OCI-LY3 (cell line): ENCODE measurements at regions not wholly inside any gene's neighbourhood (a gene's known extent, or its start where the extent isn't known, plus 50 kb on each side); places are given as distances from the start of the nearest gene placed in this dataset.

ENCODE experiments used
- EZH2phosphoT487 ChIP-seq: fragments of 200-600 bp; shearing (Covaris generic); IDR thresholded peaks from 2 replicates; pipeline ENCODE4 v1.6.1; 2018; ENCODE audit warnings: antibody characterized with exemption, mixed run types, low read depth
- TF ChIP-seq, protein P1 (sequence below): fragments of 200-600, 300-600 bp; sonication (generic); IDR thresholded peaks from 2 replicates; pipeline ENCODE4 v1.5.1; 2014; ENCODE audit warnings: antibody characterized with exemption, low read length, low read depth

DNA sequence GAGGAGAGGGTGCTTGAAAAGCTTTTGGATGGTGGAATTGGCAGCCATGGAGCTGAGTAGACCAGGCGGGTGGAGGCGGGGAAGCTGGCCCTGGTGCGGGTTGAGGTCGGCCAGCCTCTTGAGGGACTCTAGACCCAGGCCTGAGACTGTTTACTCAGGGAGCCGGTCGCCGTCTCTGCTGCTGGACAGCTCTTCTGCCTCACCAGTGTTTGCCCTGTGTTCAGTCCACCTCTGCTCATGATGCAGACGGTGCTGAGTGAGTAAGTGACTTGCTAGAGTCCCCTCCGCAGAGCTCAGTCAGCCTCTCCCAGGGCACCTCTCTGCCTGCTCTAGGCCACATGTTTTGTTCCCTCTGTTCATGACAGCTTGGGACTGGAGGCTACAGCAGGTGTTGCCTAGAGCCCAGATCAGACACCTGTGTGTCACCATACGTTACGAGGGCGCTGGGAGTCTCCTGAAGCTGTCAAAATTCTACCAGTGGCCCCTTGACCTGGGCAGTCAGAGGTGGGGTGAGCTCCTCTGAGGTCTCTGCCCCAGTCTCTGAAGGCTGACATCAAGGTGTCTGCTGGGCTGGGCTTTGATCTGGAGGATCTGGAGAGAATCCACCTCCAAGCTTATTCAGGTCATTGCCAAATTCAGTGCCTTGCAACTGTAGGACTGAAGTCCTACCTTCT, 73.5 kb upstream of the WNT4 start:
- TF ChIP-seq, protein P1, sequence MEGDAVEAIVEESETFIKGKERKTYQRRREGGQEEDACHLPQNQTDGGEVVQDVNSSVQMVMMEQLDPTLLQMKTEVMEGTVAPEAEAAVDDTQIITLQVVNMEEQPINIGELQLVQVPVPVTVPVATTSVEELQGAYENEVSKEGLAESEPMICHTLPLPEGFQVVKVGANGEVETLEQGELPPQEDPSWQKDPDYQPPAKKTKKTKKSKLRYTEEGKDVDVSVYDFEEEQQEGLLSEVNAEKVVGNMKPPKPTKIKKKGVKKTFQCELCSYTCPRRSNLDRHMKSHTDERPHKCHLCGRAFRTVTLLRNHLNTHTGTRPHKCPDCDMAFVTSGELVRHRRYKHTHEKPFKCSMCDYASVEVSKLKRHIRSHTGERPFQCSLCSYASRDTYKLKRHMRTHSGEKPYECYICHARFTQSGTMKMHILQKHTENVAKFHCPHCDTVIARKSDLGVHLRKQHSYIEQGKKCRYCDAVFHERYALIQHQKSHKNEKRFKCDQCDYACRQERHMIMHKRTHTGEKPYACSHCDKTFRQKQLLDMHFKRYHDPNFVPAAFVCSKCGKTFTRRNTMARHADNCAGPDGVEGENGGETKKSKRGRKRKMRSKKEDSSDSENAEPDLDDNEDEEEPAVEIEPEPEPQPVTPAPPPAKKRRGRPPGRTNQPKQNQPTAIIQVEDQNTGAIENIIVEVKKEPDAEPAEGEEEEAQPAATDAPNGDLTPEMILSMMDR: no peak
- TF ChIP-seq EZH2phosphoT487: no peak
